GM18861 (cell line): ENCODE measurements at regions not wholly inside any gene's neighbourhood (a gene's known extent, or its start where the extent isn't known, plus 50 kb on each side); places are given as distances from the start of the nearest gene placed in this dataset.
"Not testable (repeated sequence)": the region's sequence is repeated elsewhere in the genome, so short reads cannot be mapped to it uniquely, and the experiment has no call there.

Source experiments
- ATAC-seq: cut with Tn5 transposase; IDR thresholded peaks from one replicate; pipeline ENCODE4 v1.9.1; 2021; ENCODE audit not compliant: unreplicated experiment

- ATAC-seq: no peak
Observed at GRCh38 chr4:84232309-84233095, 266.6 kb downstream of the NKX6-1 start.

- no peak for ATAC-seq
Observed at GRCh38 chr4:84231539-84232055, 267.5 kb downstream of the NKX6-1 start.

- no peak for ATAC-seq
Observed at GRCh38 chr4:84224522-84224921, 274.6 kb downstream of the NKX6-1 start.

GRCh38 chr4:84221704-84222103, 277.4 kb downstream of the NKX6-1 start:
- ATAC-seq: no peak

- ATAC-seq: no peak
Observed at GRCh38 chr4:84220990-84221389, 278.1 kb downstream of the NKX6-1 start.

GRCh38 chr4:84219656-84220055, 279.4 kb downstream of the NKX6-1 start:
- ATAC-seq: no peak

- no peak for ATAC-seq
Observed at GRCh38 chr4:84218031-84218430, 281.1 kb downstream of the NKX6-1 start.

- no peak for ATAC-seq
Observed at GRCh38 chr4:84215217-84215616, 283.9 kb downstream of the NKX6-1 start.

GRCh38 chr4:84206226-84206625, 292.9 kb downstream of the NKX6-1 start:
- not testable (repeated sequence) for ATAC-seq

GRCh38 chr4:84189144-84189543, 309.9 kb downstream of the NKX6-1 start:
- no peak for ATAC-seq

- ATAC-seq: no peak
Observed at GRCh38 chr4:84179409-84179808, 319.7 kb downstream of the NKX6-1 start.

- ATAC-seq: no peak
Observed at GRCh38 chr4:84177831-84178542, 321.1 kb downstream of the NKX6-1 start.

GRCh38 chr4:84176016-84176415, 323.1 kb downstream of the NKX6-1 start:
- no peak for ATAC-seq

- ATAC-seq: no peak
Observed at GRCh38 chr4:84171871-84172270, 327.2 kb downstream of the NKX6-1 start.

- no peak for ATAC-seq
Observed at GRCh38 chr4:84167564-84167963, 331.5 kb downstream of the NKX6-1 start.

GRCh38 chr4:84167093-84167492, 332.0 kb downstream of the NKX6-1 start:
- no peak for ATAC-seq

GRCh38 chr4:84166486-84166885, 332.6 kb downstream of the NKX6-1 start:
- no peak for ATAC-seq

GRCh38 chr4:84164201-84164600, 334.9 kb downstream of the NKX6-1 start:
- ATAC-seq: no peak

- no peak for ATAC-seq
Observed at GRCh38 chr4:84159762-84160161, 339.3 kb downstream of the NKX6-1 start.

- ATAC-seq: no peak
Observed at GRCh38 chr4:84158670-84159069, 340.4 kb downstream of the NKX6-1 start.

GRCh38 chr4:84151574-84151973, 347.5 kb downstream of the NKX6-1 start:
- no peak for ATAC-seq

- no peak for ATAC-seq
Observed at GRCh38 chr4:84150177-84150576, 348.9 kb downstream of the NKX6-1 start.
